Astrocyte of the spinal cord (primary cell): ENCODE measurements at regions not wholly inside any gene's neighbourhood (a gene's known extent, or its start where the extent isn't known, plus 50 kb on each side); places are given as distances from the start of the nearest gene placed in this dataset.
"Not testable (repeated sequence)": the region's sequence is repeated elsewhere in the genome, so short reads cannot be mapped to it uniquely, and the experiment has no call there.

ENCODE experiments used
- DNase-seq: peaks from one replicate; pipeline ENCODE4 v3.0.0; 2011; ENCODE audit warnings: low read depth, low spot score
- H3K4me3 ChIP-seq: 2 replicates; pipeline ENCODE4 v1.5.1; 2011; ENCODE audit warnings: low read depth, mild to moderate bottlenecking, low read length, moderate library complexity
- in situ Hi-C: cut with HindIII; loops from 2 replicates; pipeline ENCODE4 v1.10.0; 2017; ENCODE audit warnings: low sequenced_read_pairs
- TF ChIP-seq, protein P1 (sequence below): IDR thresholded peaks from 2 replicates; pipeline ENCODE4 v1.5.1; 2012; ENCODE audit warnings: low read depth, mild to moderate bottlenecking, low read length, inconsistent platforms

DNA sequence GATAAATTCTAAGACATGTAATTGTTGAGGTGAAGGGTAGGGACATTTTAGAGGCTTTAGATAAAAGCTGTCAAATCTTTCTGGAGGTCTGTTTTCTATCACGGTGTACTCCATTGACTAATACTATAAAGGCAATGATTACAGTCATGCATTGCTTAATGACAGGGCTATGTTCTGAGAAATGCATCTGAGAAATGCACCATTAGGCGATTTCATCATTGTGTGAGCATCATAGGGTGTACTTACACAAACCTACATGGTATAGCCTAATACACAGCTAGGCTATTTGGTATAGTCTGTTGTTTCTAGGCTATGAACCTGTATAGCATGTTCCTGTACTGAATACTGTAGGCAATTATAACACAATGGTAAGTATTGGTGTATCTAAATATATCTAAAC is 71.3 kb upstream of the FYN start:
- DNase-seq = no peak
- in situ Hi-C loops = no loop called here
- TF ChIP-seq, protein P1, sequence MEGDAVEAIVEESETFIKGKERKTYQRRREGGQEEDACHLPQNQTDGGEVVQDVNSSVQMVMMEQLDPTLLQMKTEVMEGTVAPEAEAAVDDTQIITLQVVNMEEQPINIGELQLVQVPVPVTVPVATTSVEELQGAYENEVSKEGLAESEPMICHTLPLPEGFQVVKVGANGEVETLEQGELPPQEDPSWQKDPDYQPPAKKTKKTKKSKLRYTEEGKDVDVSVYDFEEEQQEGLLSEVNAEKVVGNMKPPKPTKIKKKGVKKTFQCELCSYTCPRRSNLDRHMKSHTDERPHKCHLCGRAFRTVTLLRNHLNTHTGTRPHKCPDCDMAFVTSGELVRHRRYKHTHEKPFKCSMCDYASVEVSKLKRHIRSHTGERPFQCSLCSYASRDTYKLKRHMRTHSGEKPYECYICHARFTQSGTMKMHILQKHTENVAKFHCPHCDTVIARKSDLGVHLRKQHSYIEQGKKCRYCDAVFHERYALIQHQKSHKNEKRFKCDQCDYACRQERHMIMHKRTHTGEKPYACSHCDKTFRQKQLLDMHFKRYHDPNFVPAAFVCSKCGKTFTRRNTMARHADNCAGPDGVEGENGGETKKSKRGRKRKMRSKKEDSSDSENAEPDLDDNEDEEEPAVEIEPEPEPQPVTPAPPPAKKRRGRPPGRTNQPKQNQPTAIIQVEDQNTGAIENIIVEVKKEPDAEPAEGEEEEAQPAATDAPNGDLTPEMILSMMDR = no peak
- no peak overlapping the region for H3K4me3 ChIP-seq

DNA sequence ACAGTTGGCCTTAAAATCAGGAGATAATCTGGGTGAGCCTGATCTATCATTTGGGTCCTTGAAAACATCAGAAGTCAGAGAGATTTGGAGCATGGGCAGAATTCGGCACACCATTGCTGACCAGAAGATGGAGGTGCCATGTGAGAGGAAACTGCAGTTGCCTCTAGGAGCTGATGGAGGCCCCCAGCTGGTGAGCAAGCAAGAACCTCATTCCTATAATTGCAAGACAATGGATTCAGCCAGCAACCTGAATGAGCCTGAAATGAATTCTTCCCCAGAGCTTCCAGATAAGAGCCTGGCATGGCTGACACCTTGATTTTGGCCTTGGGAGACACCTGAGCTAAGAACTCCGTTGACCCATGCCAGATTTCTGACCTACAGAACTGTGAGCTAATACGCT is 76.3 kb upstream of the FYN start:
- no peak for DNase-seq
- H3K4me3 ChIP-seq = no peak overlapping the region
- TF ChIP-seq, protein P1 = no peak
- in situ Hi-C loops = no loop called here

DNA sequence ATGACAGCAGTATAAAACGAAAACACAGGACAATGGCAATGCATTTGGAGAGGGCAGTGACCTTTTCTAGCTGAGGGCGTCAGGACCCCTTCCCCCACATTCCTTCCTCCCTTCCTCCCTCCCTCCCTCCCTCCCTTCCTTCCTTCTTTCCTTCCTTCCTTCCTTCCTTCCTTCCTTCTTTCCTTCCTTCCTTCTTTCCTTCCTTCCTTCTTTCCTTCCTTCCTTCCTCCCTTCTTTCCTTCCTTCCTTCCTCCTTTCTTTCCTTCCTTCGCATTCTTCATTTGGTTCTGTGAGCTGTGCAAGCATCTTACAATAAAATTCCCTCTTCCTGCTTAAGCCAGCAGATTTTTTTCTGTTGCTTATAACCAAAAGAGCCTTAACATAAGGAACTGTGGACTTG is 76.7 kb upstream of the FYN start:
- DNase-seq, in situ Hi-C loops, H3K4me3 ChIP-seq: not testable (repeated sequence)

DNA sequence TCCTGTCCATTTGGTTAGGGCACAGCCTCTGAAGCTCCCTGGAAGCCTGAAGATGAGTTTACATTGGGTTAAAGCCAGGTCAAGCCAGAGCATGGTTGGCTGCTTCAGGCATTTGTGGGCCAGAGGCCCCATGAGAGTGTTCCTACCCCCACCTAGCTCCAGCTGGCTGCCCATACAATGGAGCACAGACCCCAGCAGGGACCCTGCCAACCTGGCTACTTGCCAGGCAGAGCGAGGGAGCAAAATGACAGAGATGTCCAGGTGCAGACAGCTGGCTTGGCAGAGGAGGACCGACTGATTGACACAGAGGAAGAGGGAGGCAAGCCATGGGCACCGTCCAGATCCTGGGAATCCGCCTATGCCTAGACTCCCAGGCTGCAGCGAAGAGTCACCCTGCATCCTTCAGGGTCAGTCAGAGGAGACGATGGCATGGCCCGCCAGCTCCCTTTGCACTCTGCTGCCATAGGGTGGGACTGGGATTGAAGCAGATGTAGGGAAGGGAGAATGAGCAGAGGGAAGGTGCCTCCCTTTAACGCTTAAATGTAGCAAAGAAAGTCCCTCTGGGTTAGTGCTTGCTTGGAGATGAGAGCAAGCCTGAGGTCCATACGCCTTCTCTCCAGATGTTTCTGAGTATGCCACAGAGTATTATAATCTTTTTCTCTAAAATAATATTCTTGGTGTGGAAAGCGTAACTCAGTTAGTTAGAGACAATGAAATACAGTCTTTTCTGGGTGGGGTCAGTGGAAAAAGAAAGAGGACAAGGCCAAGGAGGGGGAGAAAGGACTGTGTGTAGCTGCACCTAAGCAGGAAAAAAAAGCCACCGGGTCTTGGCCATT is 77.6 kb upstream of the FYN start:
- TF ChIP-seq, protein P1 = no peak
- in situ Hi-C loops = no loop called here
- no peak overlapping the region for H3K4me3 ChIP-seq
- peak; percentile 66 for DNase-seq

DNA sequence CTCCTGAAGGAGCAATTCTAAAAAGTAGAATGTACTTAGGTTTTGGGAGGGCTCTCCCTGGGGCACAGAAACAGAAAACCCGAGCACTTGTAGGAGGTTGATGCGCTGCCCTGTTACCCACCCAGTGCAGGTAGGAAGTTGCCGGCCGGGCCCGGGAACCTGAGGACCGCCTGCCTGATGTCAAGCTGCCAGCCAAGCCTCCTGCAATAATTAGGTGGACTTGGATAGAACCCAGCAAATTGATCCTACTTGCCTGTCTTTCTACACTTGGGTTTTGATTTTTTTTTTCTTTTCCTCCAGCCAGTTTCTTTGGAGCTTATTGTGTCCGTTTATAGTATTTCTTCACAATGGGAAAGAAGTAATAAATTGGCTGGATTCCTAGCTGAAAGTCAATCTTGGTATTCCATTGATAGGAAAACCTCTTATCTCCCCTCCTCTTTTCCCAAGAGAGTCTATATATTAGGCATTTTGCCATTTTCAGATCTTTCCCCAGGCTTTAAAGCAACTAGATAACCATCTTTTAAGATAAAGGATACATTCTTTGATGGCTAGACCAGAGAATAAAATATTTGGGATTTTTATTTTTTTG is 78.3 kb upstream of the FYN start:
- TF ChIP-seq, protein P1 = no peak
- no peak for DNase-seq

DNA sequence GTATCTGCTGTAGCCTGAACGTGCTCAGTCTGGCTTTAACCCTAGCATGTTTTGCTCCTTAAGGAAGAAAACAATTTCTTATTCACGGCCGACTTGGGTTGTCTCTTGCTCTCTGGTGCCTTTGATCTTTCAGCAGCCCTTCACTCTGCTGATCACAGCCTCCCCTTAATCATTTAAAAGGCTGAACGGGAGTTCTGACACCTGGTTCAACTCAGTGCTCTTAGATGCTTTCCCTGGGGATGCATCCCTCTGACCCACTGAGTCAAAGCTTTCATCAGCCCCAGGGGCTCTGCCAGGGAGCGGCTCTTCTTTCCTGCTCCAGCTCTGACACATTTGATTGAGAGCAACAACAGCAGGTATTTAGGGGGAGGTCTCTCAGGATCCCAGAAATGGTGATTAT is 79.0 kb upstream of the FYN start:
- no peak for DNase-seq
- in situ Hi-C loops = no loop called here
- TF ChIP-seq, protein P1 = no peak
- no peak overlapping the region for H3K4me3 ChIP-seq

More for the DNA sequence above, 78.3 kb upstream of the FYN start:
- H3K4me3 ChIP-seq = no peak overlapping the region
- in situ Hi-C loops = no loop called here

DNA sequence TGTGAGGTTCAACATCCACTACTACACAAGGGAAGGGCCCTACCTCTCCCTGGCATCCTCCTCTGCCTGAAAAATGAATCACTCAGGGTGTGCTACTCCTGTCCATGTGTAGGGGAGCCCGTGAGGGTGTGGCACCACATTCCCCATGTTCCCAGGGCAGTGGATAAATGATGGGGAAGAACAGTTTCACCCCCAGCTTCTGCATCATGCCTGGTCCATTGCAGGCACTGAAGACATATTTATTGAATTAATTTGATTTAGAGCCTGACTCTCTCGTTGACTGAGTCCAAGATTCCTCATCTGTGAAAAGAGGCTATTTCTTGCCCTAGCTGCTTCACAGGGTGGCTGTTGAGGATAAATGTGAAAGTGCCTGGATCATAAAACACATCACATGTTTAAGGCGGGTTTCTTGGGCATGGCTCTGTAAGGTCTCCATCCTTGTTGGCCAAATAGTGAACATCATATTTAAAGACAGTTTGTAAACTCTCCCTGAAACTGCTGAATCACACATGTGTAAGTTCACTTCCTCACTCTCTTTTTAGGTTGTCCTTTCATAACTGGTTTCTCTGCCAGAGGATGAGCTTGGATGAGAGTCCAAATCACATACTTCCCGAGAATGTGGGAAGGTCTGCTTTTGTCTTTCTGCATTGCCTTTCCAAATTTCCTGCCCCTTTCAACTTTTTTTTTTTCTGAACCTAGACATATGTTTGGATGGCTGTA is 79.7 kb upstream of the FYN start:
- DNase-seq = no peak
- TF ChIP-seq, protein P1 = no peak
- no peak overlapping the region for H3K4me3 ChIP-seq
- in situ Hi-C loops = no loop called here
